Ishikawa (cell line): ENCODE measurements at regions not wholly inside any gene's neighbourhood (a gene's known extent, or its start where the extent isn't known, plus 50 kb on each side); places are given as distances from the start of the nearest gene placed in this dataset.

Source experiments
- CEBPB ChIP-seq: IDR thresholded peaks from 2 replicates; pipeline ENCODE4 v1.6.1; 2012
- CREB1 ChIP-seq: IDR thresholded peaks from 2 replicates; pipeline ENCODE4 v1.6.1; 2012; ENCODE audit warnings: low read depth
- EGR1 ChIP-seq: IDR thresholded peaks from 2 replicates; pipeline ENCODE4 v1.6.1; 2012
- EP300 ChIP-seq: IDR thresholded peaks from 2 replicates; pipeline ENCODE4 v1.6.1; 2012; ENCODE audit warnings: borderline replicate concordance
- FOXM1 ChIP-seq: IDR thresholded peaks from 2 replicates; pipeline ENCODE4 v1.6.1; 2012; ENCODE audit warnings: low read depth, borderline replicate concordance
- MAX ChIP-seq: IDR thresholded peaks from 2 replicates; pipeline ENCODE4 v1.6.1; 2012
- REST ChIP-seq: IDR thresholded peaks from 2 replicates; pipeline ENCODE4 v1.6.1; 2012; ENCODE audit warnings: low read depth, mild to moderate bottlenecking
- TAF1 ChIP-seq: IDR thresholded peaks from 2 replicates; pipeline ENCODE4 v1.6.1; 2012; ENCODE audit warnings: low read depth, mild to moderate bottlenecking
- TEAD4 ChIP-seq: IDR thresholded peaks from 2 replicates; pipeline ENCODE4 v1.6.1; 2012
- USF1 ChIP-seq: IDR thresholded peaks from 2 replicates; pipeline ENCODE4 v1.6.1; 2012
- YY1 ChIP-seq: IDR thresholded peaks from 2 replicates; pipeline ENCODE4 v1.6.1; 2012; ENCODE audit warnings: low read depth

GRCh38 chr12:85509081-85509856 is 229.2 kb downstream of the ALX1 start:
- TF ChIP-seq EGR1 = no peak
- TF ChIP-seq CEBPB = no peak
- TF ChIP-seq REST = no peak
- TF ChIP-seq YY1 = no peak
- TF ChIP-seq EP300 = no peak
- TF ChIP-seq MAX = no peak
- no peak for TF ChIP-seq TEAD4
- no peak for TF ChIP-seq USF1
- no peak for TF ChIP-seq CREB1
- no peak for TF ChIP-seq FOXM1
- no peak for TF ChIP-seq TAF1
